Skeletal muscle tissue (tissue), 3 donors: ENCODE measurements at regions not wholly inside any gene's neighbourhood (a gene's known extent, or its start where the extent isn't known, plus 50 kb on each side); places are given as distances from the start of the nearest gene placed in this dataset.
"Not testable (repeated sequence)": the region's sequence is repeated elsewhere in the genome, so short reads cannot be mapped to it uniquely, and the experiment has no call there.

ENCODE experiments used
- H3K27ac ChIP-seq: one replicate; pipeline ENCODE4 v1.7.0; 2013; ENCODE audit warnings: mild to moderate bottlenecking, low read depth, low read length, inconsistent platforms
- H3K27me3 ChIP-seq, 3 donors: one replicate each; pipeline ENCODE4 v1.7.0; 2013; ENCODE audit warnings: low read length in 3 of 3; ENCODE audit not compliant: control insufficient read depth in 3 of 3, insufficient read depth in 3 of 3
- H3K36me3 ChIP-seq, 3 donors: one replicate each; pipeline ENCODE4 v1.7.0; 2013; ENCODE audit warnings: low read length in 3 of 3; ENCODE audit not compliant: control insufficient read depth in 3 of 3, insufficient read depth in 3 of 3
- H3K4me1 ChIP-seq, 3 donors: one replicate each; pipeline ENCODE4 v1.7.0; 2013; ENCODE audit warnings: low read length in 3 of 3, mild to moderate bottlenecking in 3 of 3; ENCODE audit not compliant: control insufficient read depth in 3 of 3, insufficient read depth in 3 of 3
- H3K4me3 ChIP-seq, 3 donors: one replicate each; pipeline ENCODE4 v1.7.0; 2013; ENCODE audit warnings: low read length in 3 of 3
- H3K9ac ChIP-seq, 3 donors: one replicate each; pipeline ENCODE4 v1.7.0; 2013; ENCODE audit warnings: low read length in 3 of 3, mild to moderate bottlenecking in 3 of 3, moderate library complexity in 2 of 3, low read depth in 1 of 3
- H3K9me3 ChIP-seq, 3 donors: one replicate each; pipeline ENCODE4 v1.7.0; 2013; ENCODE audit warnings: low read length in 3 of 3; ENCODE audit not compliant: control insufficient read depth in 3 of 3
- donor health status: Osteomylitis.

GRCh38 chr5:112034421-112034979 is 277.5 kb upstream of the NREP start:
- no peak overlapping the region for H3K9ac ChIP-seq
- no peaks in the 10 kb centered on the region for H3K9me3 ChIP-seq
- H3K27ac ChIP-seq = no peak overlapping the region
- no peaks in the 10 kb centered on the region for H3K27me3 ChIP-seq
- H3K4me1 ChIP-seq = no peaks in the 10 kb centered on the region
- no peaks in the 10 kb centered on the region for H3K36me3 ChIP-seq
- H3K4me3 ChIP-seq = no peak overlapping the region

- H3K4me1 ChIP-seq, H3K27me3 ChIP-seq, H3K9ac ChIP-seq, H3K4me3 ChIP-seq, H3K9me3 ChIP-seq, H3K27ac ChIP-seq, H3K36me3 ChIP-seq: not testable (repeated sequence)
Measured at GRCh38 chr5:112026879-112027278, 269.9 kb upstream of the NREP start.

GRCh38 chr5:112025757-112026156 is 268.8 kb upstream of the NREP start:
- no peak overlapping the region for H3K27ac ChIP-seq
- H3K4me1 ChIP-seq = no peaks in the 10 kb centered on the region
- no peaks in the 10 kb centered on the region for H3K36me3 ChIP-seq
- no peak overlapping the region for H3K9ac ChIP-seq
- H3K9me3 ChIP-seq = no peaks in the 10 kb centered on the region
- no peaks in the 10 kb centered on the region for H3K27me3 ChIP-seq
- H3K4me3 ChIP-seq = no peak overlapping the region

GRCh38 chr5:112024769-112025168 is 267.8 kb upstream of the NREP start:
- no peaks in the 10 kb centered on the region for H3K36me3 ChIP-seq
- H3K27ac ChIP-seq = no peak overlapping the region
- H3K4me3 ChIP-seq = no peak overlapping the region
- H3K27me3 ChIP-seq = no peaks in the 10 kb centered on the region
- no peak overlapping the region for H3K9ac ChIP-seq
- no peaks in the 10 kb centered on the region for H3K4me1 ChIP-seq
- no peaks in the 10 kb centered on the region for H3K9me3 ChIP-seq

GRCh38 chr5:112024221-112024620 is 267.2 kb upstream of the NREP start:
- H3K4me3 ChIP-seq = no peak overlapping the region
- H3K27ac ChIP-seq = no peak overlapping the region
- no peaks in the 10 kb centered on the region for H3K4me1 ChIP-seq
- H3K27me3 ChIP-seq = no peaks in the 10 kb centered on the region
- H3K9me3 ChIP-seq = no peaks in the 10 kb centered on the region
- H3K36me3 ChIP-seq = no peaks in the 10 kb centered on the region
- H3K9ac ChIP-seq = no peak overlapping the region

GRCh38 chr5:112023766-112024165 is 266.8 kb upstream of the NREP start:
- Histone ChIP-seq H3K9me3 (no peaks in the 10 kb centered on the region), H3K9ac (no peak overlapping the region), H3K4me3 (no peak overlapping the region), H3K27me3 (no peaks in the 10 kb centered on the region), H3K27ac (no peak overlapping the region), H3K4me1 (no peaks in the 10 kb centered on the region), H3K36me3 (no peaks in the 10 kb centered on the region)

GRCh38 chr5:112018846-112019245 is 261.9 kb upstream of the NREP start:
- no peaks in the 10 kb centered on the region for H3K4me1 ChIP-seq
- no peak overlapping the region for H3K9ac ChIP-seq
- H3K27me3 ChIP-seq = no peaks in the 10 kb centered on the region
- H3K9me3 ChIP-seq = no peaks in the 10 kb centered on the region
- H3K27ac ChIP-seq = no peak overlapping the region
- H3K4me3 ChIP-seq = no peak overlapping the region
- no peaks in the 10 kb centered on the region for H3K36me3 ChIP-seq

- no peaks in the 10 kb centered on the region for H3K4me1 ChIP-seq
- H3K4me3 ChIP-seq = no peak overlapping the region
- no peaks in the 10 kb centered on the region for H3K9me3 ChIP-seq
- no peak overlapping the region for H3K9ac ChIP-seq
- no peak overlapping the region for H3K27ac ChIP-seq
- no peaks in the 10 kb centered on the region for H3K36me3 ChIP-seq
- no peaks in the 10 kb centered on the region for H3K27me3 ChIP-seq
Measured at GRCh38 chr5:112016980-112017379, 260.0 kb upstream of the NREP start.

- H3K4me3 ChIP-seq = no peak overlapping the region
- H3K9ac ChIP-seq = no peak overlapping the region
- H3K9me3 ChIP-seq = no peaks in the 10 kb centered on the region
- H3K27me3 ChIP-seq = no peaks in the 10 kb centered on the region
- H3K4me1 ChIP-seq = no peaks in the 10 kb centered on the region
- no peaks in the 10 kb centered on the region for H3K36me3 ChIP-seq
- no peak overlapping the region for H3K27ac ChIP-seq
Measured at GRCh38 chr5:112014783-112015395, 257.9 kb upstream of the NREP start.

- Histone ChIP-seq H3K4me1 (no peaks in the 10 kb centered on the region), H3K36me3 (no peaks in the 10 kb centered on the region), H3K9me3 (no peaks in the 10 kb centered on the region), H3K27ac (no peak overlapping the region), H3K9ac (no peak overlapping the region), H3K27me3 (no peaks in the 10 kb centered on the region), H3K4me3 (no peak overlapping the region)
Measured at GRCh38 chr5:112013660-112014059, 256.7 kb upstream of the NREP start.
